ENCODE measurements at regions not wholly inside any gene's neighbourhood (a gene's known extent, or its start where the extent isn't known, plus 50 kb on each side); places are given as distances from the start of the nearest gene placed in this dataset.

- no peak for TF ChIP-seq CTCF (IDR thresholded peaks at IDR 0.05; ENCODE audit: insufficient read depth, low read depth, low read length)
- TF ChIP-seq EZH2 (IDR thresholded peaks at IDR 0.05; ENCODE audit: insufficient read depth, low read length) = no peak
Measured at GRCh38 chr11:70733327-70734325, 335.3 kb downstream of the CTTN start.
